HEK293 (cell line): ENCODE measurements at regions not wholly inside any gene's neighbourhood (a gene's known extent, or its start where the extent isn't known, plus 50 kb on each side); places are given as distances from the start of the nearest gene placed in this dataset.

Source experiments
- CTCF ChIA-PET: fragments of 350-600 bp; formaldehyde crosslinking; extraction: SDS; loops from one replicate; lab custom pipeline; 2021; ENCODE audit warnings: antibody characterized with exemption; lab: Yijun Ruan, JAX
- POLR2A ChIA-PET: fragments of 300-600 bp; formaldehyde crosslinking; extraction: SDS; loops from one replicate; lab custom pipeline; 2020; ENCODE audit warnings: antibody characterized with exemption, inconsistent platforms; lab: Yijun Ruan, JAX
- H3K27ac ChIP-seq: fragments of 200-500 bp; sonication (Bioruptor generic); 2 replicates; pipeline ENCODE4 v1.5.1; 2014; ENCODE audit warnings: low read depth, low read length, control low read depth, inconsistent platforms; ENCODE audit errors: extremely low read depth
- H3K36me3 ChIP-seq, 2 experiments: fragments of 200-500 bp in 1 of 2; sonication (Bioruptor generic) in 1 of 2; 1 replicate in 1 of 2; 2 replicates in 1 of 2; pipeline ENCODE4 v1.5.1; 2014 to 2017; ENCODE audit warnings: inconsistent platforms in 2 of 2, low read length in 2 of 2; ENCODE audit not compliant: control insufficient read depth in 2 of 2, insufficient read depth in 1 of 2
- H3K4me1 ChIP-seq: fragments of 200-500 bp; sonication (Bioruptor generic); 2 replicates; pipeline ENCODE4 v1.5.1; 2014; ENCODE audit warnings: mild to moderate bottlenecking, low read length, inconsistent platforms; ENCODE audit not compliant: control insufficient read depth, insufficient read depth
- H3K4me3 ChIP-seq: 2 replicates; pipeline ENCODE4 v1.5.1; 2011; ENCODE audit warnings: low read depth, mild to moderate bottlenecking, control low read depth, low read length, moderate library complexity
- H3K9me3 ChIP-seq: fragments of 200-500 bp; sonication (Bioruptor generic); 2 replicates; pipeline ENCODE4 v1.5.1; 2014; ENCODE audit warnings: low read depth, low read length, inconsistent platforms; ENCODE audit not compliant: control insufficient read depth, insufficient read depth
- BCL11A ChIP-seq: fragments of 450-650 bp; formaldehyde crosslinking; IDR thresholded peaks from 2 replicates; pipeline ENCODE4 v1.5.1; 2016; ENCODE audit warnings: low read depth, missing biosample characterization, missing genetic modification characterization
- ZFHX2 ChIP-seq: fragments of 450-650 bp; formaldehyde crosslinking; conservative IDR thresholded peaks from 2 replicates; pipeline ENCODE4 v1.5.1; 2016; ENCODE audit warnings: missing biosample characterization, missing genetic modification characterization
- ZFP69B ChIP-seq: fragments of 450-650 bp; formaldehyde crosslinking; IDR thresholded peaks from 2 replicates; pipeline ENCODE4 v1.5.1; 2016; ENCODE audit warnings: missing biosample characterization, missing genetic modification characterization
- ZIC2 ChIP-seq: fragments of 450-650 bp; formaldehyde crosslinking; IDR thresholded peaks from 2 replicates; pipeline ENCODE4 v1.5.1; 2016; ENCODE audit warnings: missing biosample characterization, missing genetic modification characterization
- ZNF10 ChIP-seq: fragments of 450-650 bp; formaldehyde crosslinking; IDR thresholded peaks from 2 replicates; pipeline ENCODE4 v1.5.1; 2017; ENCODE audit warnings: missing biosample characterization, missing genetic modification characterization
- ZNF146 ChIP-seq: fragments of 450-650 bp; formaldehyde crosslinking; IDR thresholded peaks from 2 replicates; pipeline ENCODE4 v1.5.1; 2016; ENCODE audit warnings: missing biosample characterization, missing genetic modification characterization
- ZNF48 ChIP-seq: fragments of 450-650 bp; formaldehyde crosslinking; IDR thresholded peaks from 2 replicates; pipeline ENCODE4 v1.5.1; 2016; ENCODE audit warnings: missing biosample characterization, missing genetic modification characterization
- ZNF660 ChIP-seq: fragments of 450-650 bp; IDR thresholded peaks from 2 replicates; pipeline ENCODE4 v1.5.1; 2018; ENCODE audit warnings: missing biosample characterization, mild to moderate bottlenecking, missing genetic modification characterization
- ZNF791 ChIP-seq: fragments of 450-650 bp; formaldehyde crosslinking; IDR thresholded peaks from 2 replicates; pipeline ENCODE4 v1.5.1; 2016; ENCODE audit warnings: missing biosample characterization, missing genetic modification characterization
- ZSCAN16 ChIP-seq: fragments of 450-650 bp; formaldehyde crosslinking; IDR thresholded peaks from 2 replicates; pipeline ENCODE4 v1.5.1; 2016; ENCODE audit warnings: missing biosample characterization, missing genetic modification characterization
- ZSCAN23 ChIP-seq: fragments of 450-650 bp; formaldehyde crosslinking; IDR thresholded peaks from 2 replicates; pipeline ENCODE4 v1.5.1; 2016; ENCODE audit warnings: missing biosample characterization, missing genetic modification characterization
- ZSCAN30 ChIP-seq: fragments of 450-650 bp; IDR thresholded peaks from 2 replicates; pipeline ENCODE4 v1.5.1; 2018; ENCODE audit warnings: missing biosample characterization, mild to moderate bottlenecking, missing genetic modification characterization, moderate library complexity
- TF ChIP-seq, protein P1 (sequence below): fragments of 450-650 bp; formaldehyde crosslinking; IDR thresholded peaks from 2 replicates; pipeline ENCODE4 v1.5.1; 2016; ENCODE audit warnings: missing biosample characterization, missing genetic modification characterization, borderline replicate concordance
- TF ChIP-seq, protein P2 (sequence below): fragments of 450-650 bp; formaldehyde crosslinking; IDR thresholded peaks from 2 replicates; pipeline ENCODE4 v1.5.1; 2017; ENCODE audit warnings: missing biosample characterization, missing genetic modification characterization
- TF ChIP-seq, protein P3 (sequence below): fragments of 450-650 bp; formaldehyde crosslinking; IDR thresholded peaks from 2 replicates; pipeline ENCODE4 v1.5.1; 2016; ENCODE audit warnings: missing biosample characterization, missing genetic modification characterization
- TF ChIP-seq, protein P4 (sequence below): fragments of 450-650 bp; formaldehyde crosslinking; IDR thresholded peaks from 2 replicates; pipeline ENCODE4 v1.5.1; 2017; ENCODE audit warnings: missing biosample characterization, missing genetic modification characterization
- TF ChIP-seq, protein P5 (sequence below): fragments of 450-650 bp; formaldehyde crosslinking; IDR thresholded peaks from 2 replicates; pipeline ENCODE4 v1.5.1; 2016; ENCODE audit warnings: missing biosample characterization, missing genetic modification characterization
- TF ChIP-seq, protein P6 (sequence below): fragments of 450-650 bp; formaldehyde crosslinking; IDR thresholded peaks from 2 replicates; pipeline ENCODE4 v1.5.0; 2017; ENCODE audit warnings: missing biosample characterization, missing genetic modification characterization, borderline replicate concordance

DNA sequence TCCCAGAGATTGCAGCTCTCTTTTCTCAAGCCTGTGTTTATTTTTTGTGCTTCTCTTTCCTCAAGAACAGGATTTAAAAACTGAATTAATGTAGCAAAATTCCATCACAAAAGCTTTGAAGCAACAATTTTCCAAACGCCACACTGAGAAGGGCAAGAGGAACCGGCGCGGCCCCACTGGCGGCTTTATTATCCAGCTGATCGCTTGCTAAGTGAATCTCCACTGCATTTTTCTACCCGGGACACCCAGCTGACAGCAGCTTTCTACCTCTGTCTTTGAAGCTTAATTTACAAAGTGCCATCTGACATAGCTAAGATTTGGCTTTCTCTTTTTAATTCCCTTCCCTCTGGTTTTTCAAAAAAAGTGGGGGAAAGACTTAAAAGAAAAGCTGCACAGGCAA is 369.3 kb upstream of the C1orf174 start:
- H3K9me3 ChIP-seq: no peaks in the 10 kb centered on the region
- POLR2A ChIA-PET: no interaction called here
- H3K4me3 ChIP-seq: no peak overlapping the region
- no peak for TF ChIP-seq ZNF48 (tag by site-specific recombination)
- no peak for TF ChIP-seq ZIC2 (tag by site-specific recombination)
- TF ChIP-seq, protein P1, sequence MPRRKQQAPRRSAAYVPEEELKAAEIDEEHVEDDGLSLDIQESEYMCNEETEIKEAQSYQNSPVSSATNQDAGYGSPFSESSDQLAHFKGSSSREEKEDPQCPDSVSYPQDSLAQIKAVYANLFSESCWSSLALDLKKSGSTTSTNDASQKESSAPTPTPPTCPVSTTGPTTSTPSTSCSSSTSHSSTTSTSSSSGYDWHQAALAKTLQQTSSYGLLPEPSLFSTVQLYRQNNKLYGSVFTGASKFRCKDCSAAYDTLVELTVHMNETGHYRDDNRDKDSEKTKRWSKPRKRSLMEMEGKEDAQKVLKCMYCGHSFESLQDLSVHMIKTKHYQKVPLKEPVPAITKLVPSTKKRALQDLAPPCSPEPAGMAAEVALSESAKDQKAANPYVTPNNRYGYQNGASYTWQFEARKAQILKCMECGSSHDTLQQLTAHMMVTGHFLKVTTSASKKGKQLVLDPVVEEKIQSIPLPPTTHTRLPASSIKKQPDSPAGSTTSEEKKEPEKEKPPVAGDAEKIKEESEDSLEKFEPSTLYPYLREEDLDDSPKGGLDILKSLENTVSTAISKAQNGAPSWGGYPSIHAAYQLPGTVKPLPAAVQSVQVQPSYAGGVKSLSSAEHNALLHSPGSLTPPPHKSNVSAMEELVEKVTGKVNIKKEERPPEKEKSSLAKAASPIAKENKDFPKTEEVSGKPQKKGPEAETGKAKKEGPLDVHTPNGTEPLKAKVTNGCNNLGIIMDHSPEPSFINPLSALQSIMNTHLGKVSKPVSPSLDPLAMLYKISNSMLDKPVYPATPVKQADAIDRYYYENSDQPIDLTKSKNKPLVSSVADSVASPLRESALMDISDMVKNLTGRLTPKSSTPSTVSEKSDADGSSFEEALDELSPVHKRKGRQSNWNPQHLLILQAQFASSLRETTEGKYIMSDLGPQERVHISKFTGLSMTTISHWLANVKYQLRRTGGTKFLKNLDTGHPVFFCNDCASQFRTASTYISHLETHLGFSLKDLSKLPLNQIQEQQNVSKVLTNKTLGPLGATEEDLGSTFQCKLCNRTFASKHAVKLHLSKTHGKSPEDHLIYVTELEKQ (tag by site-specific recombination): no peak
- TF ChIP-seq, protein P2, sequence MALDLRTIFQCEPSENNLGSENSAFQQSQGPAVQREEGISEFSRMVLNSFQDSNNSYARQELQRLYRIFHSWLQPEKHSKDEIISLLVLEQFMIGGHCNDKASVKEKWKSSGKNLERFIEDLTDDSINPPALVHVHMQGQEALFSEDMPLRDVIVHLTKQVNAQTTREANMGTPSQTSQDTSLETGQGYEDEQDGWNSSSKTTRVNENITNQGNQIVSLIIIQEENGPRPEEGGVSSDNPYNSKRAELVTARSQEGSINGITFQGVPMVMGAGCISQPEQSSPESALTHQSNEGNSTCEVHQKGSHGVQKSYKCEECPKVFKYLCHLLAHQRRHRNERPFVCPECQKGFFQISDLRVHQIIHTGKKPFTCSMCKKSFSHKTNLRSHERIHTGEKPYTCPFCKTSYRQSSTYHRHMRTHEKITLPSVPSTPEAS (tag by site-specific recombination): no peak
- TF ChIP-seq ZSCAN16 (tag by site-specific recombination): no peak
- TF ChIP-seq, protein P3, sequence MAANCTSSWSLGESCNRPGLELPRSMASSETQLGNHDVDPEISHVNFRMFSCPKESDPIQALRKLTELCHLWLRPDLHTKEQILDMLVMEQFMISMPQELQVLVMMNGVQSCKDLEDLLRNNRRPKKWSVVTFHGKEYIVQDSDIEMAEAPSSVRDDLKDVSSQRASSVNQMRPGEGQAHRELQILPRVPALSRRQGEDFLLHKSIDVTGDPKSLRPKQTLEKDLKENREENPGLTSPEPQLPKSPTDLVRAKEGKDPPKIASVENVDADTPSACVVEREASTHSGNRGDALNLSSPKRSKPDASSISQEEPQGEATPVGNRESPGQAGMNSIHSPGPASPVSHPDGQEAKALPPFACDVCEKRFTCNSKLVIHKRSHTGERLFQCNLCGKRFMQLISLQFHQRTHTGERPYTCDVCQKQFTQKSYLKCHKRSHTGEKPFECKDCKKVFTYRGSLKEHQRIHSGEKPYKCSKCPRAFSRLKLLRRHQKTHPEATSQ: no peak
- TF ChIP-seq ZSCAN30 (tag by site-specific recombination): no peak
- H3K4me1 ChIP-seq: no peaks in the 10 kb centered on the region
- H3K27ac ChIP-seq: no peak overlapping the region
- CTCF ChIA-PET: interaction anchor here (0.5 kb wide), 1 partner anchor 856 kb away, joined by 3 read pairs; no protein-coding TSS in a partner anchor
- no peaks in the 10 kb centered on the region for H3K36me3 ChIP-seq

DNA sequence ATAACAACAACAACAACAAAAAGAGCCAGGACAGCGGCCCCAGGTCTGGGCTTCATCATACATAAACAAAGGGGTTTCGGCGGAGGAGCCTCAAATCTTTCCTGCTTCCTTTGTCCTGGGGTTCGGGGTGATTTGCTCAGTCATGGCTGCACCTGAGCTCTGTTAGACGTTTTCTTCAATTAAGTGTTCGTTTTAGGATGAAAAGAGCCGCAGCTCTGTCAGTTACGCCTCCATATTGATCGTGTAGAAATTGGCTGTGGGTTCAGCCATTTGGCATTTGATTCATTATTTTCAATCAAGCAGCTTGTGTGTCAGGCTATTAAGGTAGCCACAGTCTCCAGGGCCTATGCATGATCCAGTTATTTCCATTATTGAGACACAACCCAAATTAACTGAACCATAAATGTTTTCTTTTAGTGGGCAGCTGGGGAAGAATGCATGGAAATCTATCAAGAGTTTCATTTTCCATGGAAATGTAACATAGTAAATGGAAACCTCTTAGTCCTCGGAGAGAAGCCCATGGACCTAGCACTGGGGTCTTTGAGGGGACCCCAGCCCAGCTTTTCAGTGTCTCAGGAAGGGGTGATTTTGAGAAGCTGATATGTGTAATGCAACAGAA is 370.0 kb upstream of the C1orf174 start:
- CTCF ChIA-PET: interaction anchor here (0.5 kb wide), 1 partner anchor 855 kb away, joined by 3 read pairs; no protein-coding TSS in a partner anchor
- H3K4me3 ChIP-seq: no peak overlapping the region
- POLR2A ChIA-PET: no interaction called here
- TF ChIP-seq ZFHX2 (tag by site-specific recombination) (no peak), ZSCAN23 (no peak), ZNF660 (no peak), BCL11A (no peak), ZFP69B (no peak), ZNF10 (tag by site-specific recombination) (no peak), ZNF146 (tag by site-specific recombination) (no peak), ZNF791 (tag by site-specific recombination) (no peak)
- TF ChIP-seq, protein P3: no peak
- TF ChIP-seq, protein P4, sequence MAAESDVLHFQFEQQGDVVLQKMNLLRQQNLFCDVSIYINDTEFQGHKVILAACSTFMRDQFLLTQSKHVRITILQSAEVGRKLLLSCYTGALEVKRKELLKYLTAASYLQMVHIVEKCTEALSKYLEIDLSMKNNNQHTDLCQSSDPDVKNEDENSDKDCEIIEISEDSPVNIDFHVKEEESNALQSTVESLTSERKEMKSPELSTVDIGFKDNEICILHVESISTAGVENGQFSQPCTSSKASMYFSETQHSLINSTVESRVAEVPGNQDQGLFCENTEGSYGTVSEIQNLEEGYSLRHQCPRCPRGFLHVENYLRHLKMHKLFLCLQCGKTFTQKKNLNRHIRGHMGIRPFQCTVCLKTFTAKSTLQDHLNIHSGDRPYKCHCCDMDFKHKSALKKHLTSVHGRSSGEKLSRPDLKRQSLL (tag by site-specific recombination): no peak
- TF ChIP-seq, protein P5, sequence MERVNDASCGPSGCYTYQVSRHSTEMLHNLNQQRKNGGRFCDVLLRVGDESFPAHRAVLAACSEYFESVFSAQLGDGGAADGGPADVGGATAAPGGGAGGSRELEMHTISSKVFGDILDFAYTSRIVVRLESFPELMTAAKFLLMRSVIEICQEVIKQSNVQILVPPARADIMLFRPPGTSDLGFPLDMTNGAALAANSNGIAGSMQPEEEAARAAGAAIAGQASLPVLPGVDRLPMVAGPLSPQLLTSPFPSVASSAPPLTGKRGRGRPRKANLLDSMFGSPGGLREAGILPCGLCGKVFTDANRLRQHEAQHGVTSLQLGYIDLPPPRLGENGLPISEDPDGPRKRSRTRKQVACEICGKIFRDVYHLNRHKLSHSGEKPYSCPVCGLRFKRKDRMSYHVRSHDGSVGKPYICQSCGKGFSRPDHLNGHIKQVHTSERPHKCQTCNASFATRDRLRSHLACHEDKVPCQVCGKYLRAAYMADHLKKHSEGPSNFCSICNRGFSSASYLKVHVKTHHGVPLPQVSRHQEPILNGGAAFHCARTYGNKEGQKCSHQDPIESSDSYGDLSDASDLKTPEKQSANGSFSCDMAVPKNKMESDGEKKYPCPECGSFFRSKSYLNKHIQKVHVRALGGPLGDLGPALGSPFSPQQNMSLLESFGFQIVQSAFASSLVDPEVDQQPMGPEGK (tag by site-specific recombination): no peak
- TF ChIP-seq, protein P6, sequence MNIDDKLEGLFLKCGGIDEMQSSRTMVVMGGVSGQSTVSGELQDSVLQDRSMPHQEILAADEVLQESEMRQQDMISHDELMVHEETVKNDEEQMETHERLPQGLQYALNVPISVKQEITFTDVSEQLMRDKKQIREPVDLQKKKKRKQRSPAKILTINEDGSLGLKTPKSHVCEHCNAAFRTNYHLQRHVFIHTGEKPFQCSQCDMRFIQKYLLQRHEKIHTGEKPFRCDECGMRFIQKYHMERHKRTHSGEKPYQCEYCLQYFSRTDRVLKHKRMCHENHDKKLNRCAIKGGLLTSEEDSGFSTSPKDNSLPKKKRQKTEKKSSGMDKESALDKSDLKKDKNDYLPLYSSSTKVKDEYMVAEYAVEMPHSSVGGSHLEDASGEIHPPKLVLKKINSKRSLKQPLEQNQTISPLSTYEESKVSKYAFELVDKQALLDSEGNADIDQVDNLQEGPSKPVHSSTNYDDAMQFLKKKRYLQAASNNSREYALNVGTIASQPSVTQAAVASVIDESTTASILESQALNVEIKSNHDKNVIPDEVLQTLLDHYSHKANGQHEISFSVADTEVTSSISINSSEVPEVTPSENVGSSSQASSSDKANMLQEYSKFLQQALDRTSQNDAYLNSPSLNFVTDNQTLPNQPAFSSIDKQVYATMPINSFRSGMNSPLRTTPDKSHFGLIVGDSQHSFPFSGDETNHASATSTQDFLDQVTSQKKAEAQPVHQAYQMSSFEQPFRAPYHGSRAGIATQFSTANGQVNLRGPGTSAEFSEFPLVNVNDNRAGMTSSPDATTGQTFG (tag by site-specific recombination): no peak
- TF ChIP-seq, all 188 proteins: peak for 0
- no peaks in the 10 kb centered on the region for H3K9me3 ChIP-seq
- no peak overlapping the region for H3K27ac ChIP-seq
- H3K36me3 ChIP-seq: no peaks in the 10 kb centered on the region
- no peaks in the 10 kb centered on the region for H3K4me1 ChIP-seq
